HG03575 (cell line): ENCODE measurements at regions not wholly inside any gene's neighbourhood (a gene's known extent, or its start where the extent isn't known, plus 50 kb on each side); places are given as distances from the start of the nearest gene placed in this dataset.

Source experiments
- ATAC-seq: cut with Tn5 transposase; IDR thresholded peaks from one replicate; pipeline ENCODE4 v1.9.1; 2021; ENCODE audit not compliant: unreplicated experiment, insufficient number of reproducible peaks, low FRiP score; ENCODE audit errors: extremely low read depth

- ATAC-seq: no peak
Observed at GRCh38 chr13:22655106-22655852, 525.5 kb upstream of the SGCG start.

GRCh38 chr13:22662771-22663170, 518.0 kb upstream of the SGCG start:
- no peak for ATAC-seq

- ATAC-seq: no peak
Observed at GRCh38 chr13:22665506-22665905, 515.3 kb upstream of the SGCG start.

GRCh38 chr13:22690756-22691155, 490.0 kb upstream of the SGCG start:
- no peak for ATAC-seq

- ATAC-seq: no peak
Observed at GRCh38 chr13:22693691-22694090, 487.1 kb upstream of the SGCG start.

- ATAC-seq: no peak
Observed at GRCh38 chr13:22696433-22696832, 484.3 kb upstream of the SGCG start.

- ATAC-seq: no peak
Observed at GRCh38 chr13:22698467-22698866, 482.3 kb upstream of the SGCG start.

- ATAC-seq: no peak
Observed at GRCh38 chr13:22700246-22700887, 480.4 kb upstream of the SGCG start.

- ATAC-seq: no peak
Observed at GRCh38 chr13:22703601-22704209, 477.1 kb upstream of the SGCG start.

GRCh38 chr13:22707946-22708345, 472.8 kb upstream of the SGCG start:
- no peak for ATAC-seq

- ATAC-seq: no peak
Observed at GRCh38 chr13:22717036-22717435, 463.7 kb upstream of the SGCG start.

GRCh38 chr13:22726726-22727125, 454.1 kb upstream of the SGCG start:
- ATAC-seq: no peak

- ATAC-seq: no peak
Observed at GRCh38 chr13:22735011-22735995, 445.5 kb upstream of the SGCG start.

- no peak for ATAC-seq
Observed at GRCh38 chr13:22736084-22736767, 444.6 kb upstream of the SGCG start.

GRCh38 chr13:22736768-22737092, 444.0 kb upstream of the SGCG start:
- ATAC-seq: no peak

- ATAC-seq: no peak
Observed at GRCh38 chr13:22738357-22738756, 442.4 kb upstream of the SGCG start.

GRCh38 chr13:22740264-22740663, 440.5 kb upstream of the SGCG start:
- ATAC-seq: no peak

GRCh38 chr13:22744688-22745452, 435.9 kb upstream of the SGCG start:
- ATAC-seq: no peak
